Activated CD4-positive, alpha-beta T cell treated with anti-CD3 and anti-CD28 coated beads for 36 hours (primary cell): ENCODE measurements at regions not wholly inside any gene's neighbourhood (a gene's known extent, or its start where the extent isn't known, plus 50 kb on each side); places are given as distances from the start of the nearest gene placed in this dataset.

Experiments
- ATAC-seq: fragments of 200-7000 bp; cut with Tn5 transposase; one replicate; pipeline ENCODE4 v1.10.0; 2021; ENCODE audit warnings: mild to moderate bottlenecking, moderate library complexity
- CTCF ChIA-PET: fragments of 350-600 bp; sonication (Branson Sonifier 250); formaldehyde crosslinking; loops from one replicate; lab custom pipeline; 2021; ENCODE audit warnings: antibody characterized with exemption; lab: Charles Lee
- POLR2A ChIA-PET: fragments of 350-600 bp; sonication (Branson Sonifier 250); formaldehyde crosslinking; loops from one replicate; lab custom pipeline; 2021; ENCODE audit warnings: antibody characterized with exemption, inconsistent platforms; lab: Charles Lee
- DNase-seq: peaks from one replicate; pipeline ENCODE4 v3.0.0-alpha.2; 2020
- H3K27ac Mint-ChIP-seq: one replicate; pipeline ENCODE4 v1.8.0; 2021; ENCODE audit warnings: mixed read lengths
- H3K27me3 Mint-ChIP-seq: one replicate; pipeline ENCODE4 v1.8.0; 2021; ENCODE audit warnings: mixed read lengths
- H3K36me3 Mint-ChIP-seq: one replicate; pipeline ENCODE4 v1.8.0; 2021; ENCODE audit warnings: low read depth, mixed read lengths
- H3K4me1 Mint-ChIP-seq: one replicate; pipeline ENCODE4 v1.8.0; 2021; ENCODE audit warnings: mixed read lengths
- H3K4me3 Mint-ChIP-seq: one replicate; pipeline ENCODE4 v1.8.0; 2021; ENCODE audit warnings: mild to moderate bottlenecking, moderate library complexity, mixed read lengths
- H3K9me3 Mint-ChIP-seq: one replicate; pipeline ENCODE4 v1.8.0; 2021; ENCODE audit warnings: low read depth, mixed read lengths
- intact Hi-C, 2 experiments: fragments of 100-400 bp; cut with DNase I in 1 of 2; cut with micrococcal nuclease in 1 of 2; formaldehyde crosslinking; loops; one replicate each; pipeline versions ENCODE4 v1.14.2 to v1.15.1; 2022 to 2024; cut with DNase I, micrococcal nuclease

DNA sequence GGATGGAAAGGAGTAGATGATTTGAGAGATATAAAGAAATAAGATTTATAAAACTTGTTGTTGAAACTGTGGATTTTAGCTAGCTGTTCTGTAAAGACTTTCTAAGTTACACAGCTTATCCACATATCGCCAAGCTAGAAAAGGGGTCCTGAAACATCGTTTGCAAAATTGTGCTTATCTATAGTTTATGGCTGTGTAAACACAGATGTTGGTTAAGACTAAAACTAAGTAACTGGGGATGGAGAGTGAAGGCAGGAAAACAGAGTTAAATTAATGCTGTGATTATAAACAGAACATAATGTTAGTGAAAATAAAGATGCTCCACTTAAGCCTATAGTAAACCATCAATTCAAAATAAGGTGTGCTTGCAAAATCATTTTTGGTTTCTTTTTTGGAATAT, 311.3 kb upstream of the DDHD1 start:
- no peak for ATAC-seq
- intact Hi-C loops: no loop called here
- H3K27me3 Mint-ChIP-seq: peaks cover 3% of the 10 kb centered on the region
- no peaks in the 10 kb centered on the region for H3K36me3 Mint-ChIP-seq
- DNase-seq: no peak
- CTCF ChIA-PET: no interaction called here
- no peak overlapping the region for H3K4me3 Mint-ChIP-seq
- H3K27ac Mint-ChIP-seq: no peak overlapping the region
- H3K9me3 Mint-ChIP-seq: peaks cover 5% of the 10 kb centered on the region
- POLR2A ChIA-PET: no interaction called here
- H3K4me1 Mint-ChIP-seq: no peaks in the 10 kb centered on the region

DNA sequence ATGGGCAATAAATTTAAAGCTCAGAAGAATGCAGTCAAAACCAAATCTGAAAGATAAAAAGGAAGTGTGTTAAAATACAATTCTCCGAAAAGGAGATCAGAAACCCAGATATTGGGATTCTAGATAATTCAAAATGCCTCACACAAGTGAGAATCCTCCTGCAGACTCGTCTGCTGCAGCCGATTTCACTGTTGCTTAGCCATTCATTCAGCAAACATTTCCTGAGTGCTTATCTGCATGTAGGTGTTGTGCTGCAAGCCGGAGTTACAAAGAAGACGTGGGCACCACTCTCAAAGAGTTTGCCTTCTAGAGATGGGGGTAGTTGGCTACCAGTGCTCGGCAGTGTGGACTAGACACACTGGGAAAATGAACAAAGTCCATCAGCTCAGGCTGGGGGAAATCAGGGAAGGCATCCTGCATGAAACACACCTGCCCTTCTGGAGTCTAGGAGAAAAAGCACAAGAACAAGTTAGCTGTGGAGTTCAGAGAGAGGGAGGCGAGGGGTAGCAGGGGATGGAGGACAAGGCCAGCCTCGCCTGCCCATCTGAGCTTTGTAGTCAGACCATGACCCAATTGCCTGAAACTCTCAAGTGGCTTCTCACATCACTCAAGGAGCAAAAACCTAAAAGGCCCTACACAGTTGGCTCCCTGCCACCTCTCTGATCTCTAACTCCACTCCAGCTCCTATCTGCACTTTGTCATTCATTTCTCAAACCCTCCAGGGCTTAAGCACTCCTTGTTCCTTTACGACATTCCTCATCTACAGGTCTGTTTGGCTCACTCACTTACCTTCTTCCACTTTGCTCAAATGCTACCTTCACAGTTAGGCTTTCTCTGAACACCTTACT, 310.0 kb upstream of the DDHD1 start:
- Mint-ChIP-seq H3K27me3 (peaks cover 3% of the 10 kb centered on the region), H3K27ac (no peak overlapping the region), H3K4me1 (no peaks in the 10 kb centered on the region), H3K36me3 (no peaks in the 10 kb centered on the region), H3K9me3 (peaks cover 5% of the 10 kb centered on the region), H3K4me3 (no peak overlapping the region)
- intact Hi-C loops: no loop called here
- ChIA-PET POLR2A (no interaction called here), CTCF (interaction anchor here (0.6 kb wide), 1 partner anchor 261 kb away, joined by 3 read pairs; no protein-coding TSS in a partner anchor)
- ATAC-seq (no peak), DNase-seq (no peak)

DNA sequence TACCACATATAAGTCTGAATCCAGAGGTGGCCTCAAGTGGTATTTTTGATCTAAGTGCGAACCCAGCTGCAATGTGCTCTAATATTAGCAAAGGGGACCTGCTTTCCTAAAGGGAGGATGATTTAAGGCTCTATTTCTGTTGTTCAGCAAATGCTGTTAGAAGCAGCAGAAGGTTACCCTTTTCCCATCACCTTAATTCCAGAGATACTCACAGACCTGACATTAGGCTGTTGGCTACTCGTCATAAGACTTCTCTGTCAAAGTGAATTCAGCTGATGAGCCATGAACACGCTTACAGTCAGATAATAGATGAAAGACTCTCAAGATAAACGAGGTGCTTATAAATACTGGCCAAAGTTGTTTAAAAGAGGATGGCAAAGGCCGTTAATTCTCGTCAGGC, 308.7 kb upstream of the DDHD1 start:
- no peaks in the 10 kb centered on the region for H3K4me1 Mint-ChIP-seq
- intact Hi-C loops: no loop called here
- no peak for ATAC-seq

GRCh38 chr14:53460544-53460943, 307.4 kb upstream of the DDHD1 start:
- H3K9me3 Mint-ChIP-seq: peaks cover 5% of the 10 kb centered on the region

More for the DNA sequence above, 308.7 kb upstream of the DDHD1 start:
- no peak overlapping the region for H3K4me3 Mint-ChIP-seq
- DNase-seq: no peak
- ChIA-PET CTCF (no interaction called here), POLR2A (no interaction called here)
- no peaks in the 10 kb centered on the region for H3K36me3 Mint-ChIP-seq
- peaks cover 3% of the 10 kb centered on the region for H3K27me3 Mint-ChIP-seq
- no peak overlapping the region for H3K27ac Mint-ChIP-seq
- H3K9me3 Mint-ChIP-seq: peaks cover 5% of the 10 kb centered on the region

DNA sequence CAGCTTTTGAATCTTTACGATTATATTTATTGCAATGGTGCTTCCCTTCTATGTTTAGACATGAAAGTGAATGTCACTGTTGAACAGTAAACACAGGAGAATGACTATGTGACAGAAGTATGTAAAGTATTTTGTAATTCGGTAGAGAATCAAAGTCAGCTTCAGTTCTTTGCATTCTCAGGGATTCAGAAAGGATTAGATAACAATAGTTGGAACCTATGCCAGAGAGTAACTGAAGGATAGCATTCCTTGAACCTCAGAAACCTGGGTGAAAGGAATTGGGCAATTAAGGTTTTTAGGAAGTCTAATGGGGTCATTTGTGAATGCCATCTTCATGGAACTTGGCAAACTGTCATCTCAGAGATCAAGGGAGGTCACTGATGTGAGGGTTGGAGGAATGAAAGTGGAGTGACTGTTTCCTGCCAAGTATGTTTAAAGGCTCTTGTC, 305.3 kb upstream of the DDHD1 start:
- no peaks in the 10 kb centered on the region for H3K36me3 Mint-ChIP-seq
- no peak for ATAC-seq
- DNase-seq: no peak
- peaks cover 3% of the 10 kb centered on the region for H3K27me3 Mint-ChIP-seq
- intact Hi-C loops: no loop called here
- H3K4me1 Mint-ChIP-seq: no peaks in the 10 kb centered on the region
- POLR2A ChIA-PET: no interaction called here
- H3K27ac Mint-ChIP-seq: no peak overlapping the region
- H3K4me3 Mint-ChIP-seq: no peak overlapping the region
- CTCF ChIA-PET: no interaction called here
- no peaks in the 10 kb centered on the region for H3K9me3 Mint-ChIP-seq

More at GRCh38 chr14:53460544-53460943, 307.4 kb upstream of the DDHD1 start:
- no peak overlapping the region for H3K27ac Mint-ChIP-seq
- intact Hi-C loops: no loop called here
- ChIA-PET CTCF (no interaction called here), POLR2A (no interaction called here)
- no peak overlapping the region for H3K4me3 Mint-ChIP-seq
- H3K27me3 Mint-ChIP-seq: peaks cover 3% of the 10 kb centered on the region
- no peaks in the 10 kb centered on the region for H3K36me3 Mint-ChIP-seq
- H3K4me1 Mint-ChIP-seq: no peaks in the 10 kb centered on the region
- no peak for ATAC-seq
- DNase-seq: no peak

GRCh38 chr14:53456931-53457330, 303.8 kb upstream of the DDHD1 start:
- Mint-ChIP-seq H3K27ac (no peak overlapping the region), H3K9me3 (no peaks in the 10 kb centered on the region), H3K27me3 (peaks cover 3% of the 10 kb centered on the region), H3K4me3 (no peak overlapping the region), H3K4me1 (no peaks in the 10 kb centered on the region), H3K36me3 (no peaks in the 10 kb centered on the region)
- ATAC-seq: no peak
- intact Hi-C loops: no loop called here
- ChIA-PET POLR2A (no interaction called here), CTCF (no interaction called here)
- DNase-seq: no peak

DNA sequence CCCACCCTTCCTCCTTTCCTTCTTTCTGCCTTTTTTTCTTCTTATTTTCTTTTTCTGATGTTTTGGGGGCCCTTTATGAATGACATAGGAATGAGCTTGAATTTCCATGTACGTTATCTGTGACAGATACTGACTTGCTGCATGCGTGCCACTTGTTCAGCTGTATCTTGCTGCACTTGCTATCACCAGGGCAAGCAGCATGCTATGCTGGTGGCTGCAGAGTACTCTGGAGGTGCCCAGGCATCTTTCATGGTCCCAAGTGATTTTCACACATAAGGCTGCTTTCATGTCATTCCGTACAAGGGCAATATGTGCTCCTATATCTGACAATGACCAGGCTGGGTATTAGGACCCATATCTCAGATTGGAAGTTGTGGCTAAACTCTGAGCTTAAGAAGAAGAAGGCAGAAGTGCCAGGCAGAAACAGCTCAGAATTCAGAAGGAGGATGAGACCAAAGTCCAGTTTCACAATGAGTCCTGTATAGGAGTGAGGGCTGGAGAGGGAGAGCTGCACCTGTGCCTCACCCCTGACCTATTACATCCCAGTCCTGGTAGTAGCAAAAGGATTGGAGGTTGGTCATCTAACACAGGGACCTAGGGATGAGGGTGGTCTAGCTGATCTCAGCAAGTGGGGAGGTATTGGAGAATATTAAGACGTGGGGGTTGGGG, 299.0 kb upstream of the DDHD1 start:
- Mint-ChIP-seq H3K4me3 (no peak overlapping the region), H3K36me3 (no peaks in the 10 kb centered on the region), H3K9me3 (no peaks in the 10 kb centered on the region), H3K27me3 (peaks cover 5% of the 10 kb centered on the region), H3K4me1 (no peaks in the 10 kb centered on the region), H3K27ac (no peak overlapping the region)
- ATAC-seq (no peak), DNase-seq (no peak)
- intact Hi-C loops: no loop called here
- CTCF ChIA-PET: interaction anchor here (0.6 kb wide), 1 partner anchor 1008 kb away, joined by 3 read pairs; no protein-coding TSS in a partner anchor
- POLR2A ChIA-PET: no interaction called here

- no peak overlapping the region for H3K4me3 Mint-ChIP-seq
- H3K36me3 Mint-ChIP-seq: no peaks in the 10 kb centered on the region
- H3K4me1 Mint-ChIP-seq: no peaks in the 10 kb centered on the region
- intact Hi-C loops: no loop called here
- ChIA-PET POLR2A (no interaction called here), CTCF (no interaction called here)
- no peak overlapping the region for H3K27ac Mint-ChIP-seq
- DNase-seq (no peak), ATAC-seq (no peak)
- H3K9me3 Mint-ChIP-seq: no peaks in the 10 kb centered on the region
- peaks cover 5% of the 10 kb centered on the region for H3K27me3 Mint-ChIP-seq
Measured at GRCh38 chr14:53450871-53451270, 297.7 kb upstream of the DDHD1 start.

DNA sequence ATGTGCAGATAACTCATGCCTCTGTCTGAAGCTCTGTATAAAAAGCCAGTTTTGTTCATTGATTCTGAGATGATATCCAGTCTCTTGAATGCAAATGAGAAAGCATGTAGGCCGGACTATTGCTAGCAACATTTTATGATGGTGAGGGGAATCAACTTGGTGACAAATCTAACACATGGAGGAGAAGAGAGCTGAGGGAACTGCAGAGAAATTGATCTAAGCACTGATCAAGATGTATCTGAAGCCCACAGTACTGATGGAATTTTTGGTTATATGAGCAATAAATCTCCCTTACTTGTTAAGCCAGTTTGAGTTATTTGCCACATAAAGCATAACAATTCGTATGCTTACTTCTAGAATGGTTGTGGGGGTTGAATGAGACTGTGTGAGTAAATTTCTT, 295.6 kb upstream of the DDHD1 start:
- no peaks in the 10 kb centered on the region for H3K36me3 Mint-ChIP-seq
- intact Hi-C loops: no loop called here
- POLR2A ChIA-PET: no interaction called here
- H3K4me1 Mint-ChIP-seq: no peaks in the 10 kb centered on the region
- H3K27me3 Mint-ChIP-seq: peaks cover 5% of the 10 kb centered on the region
- H3K9me3 Mint-ChIP-seq: no peaks in the 10 kb centered on the region
- no peak for DNase-seq
- no peak for ATAC-seq
- H3K27ac Mint-ChIP-seq: no peak overlapping the region
- CTCF ChIA-PET: no interaction called here
- H3K4me3 Mint-ChIP-seq: no peak overlapping the region

DNA sequence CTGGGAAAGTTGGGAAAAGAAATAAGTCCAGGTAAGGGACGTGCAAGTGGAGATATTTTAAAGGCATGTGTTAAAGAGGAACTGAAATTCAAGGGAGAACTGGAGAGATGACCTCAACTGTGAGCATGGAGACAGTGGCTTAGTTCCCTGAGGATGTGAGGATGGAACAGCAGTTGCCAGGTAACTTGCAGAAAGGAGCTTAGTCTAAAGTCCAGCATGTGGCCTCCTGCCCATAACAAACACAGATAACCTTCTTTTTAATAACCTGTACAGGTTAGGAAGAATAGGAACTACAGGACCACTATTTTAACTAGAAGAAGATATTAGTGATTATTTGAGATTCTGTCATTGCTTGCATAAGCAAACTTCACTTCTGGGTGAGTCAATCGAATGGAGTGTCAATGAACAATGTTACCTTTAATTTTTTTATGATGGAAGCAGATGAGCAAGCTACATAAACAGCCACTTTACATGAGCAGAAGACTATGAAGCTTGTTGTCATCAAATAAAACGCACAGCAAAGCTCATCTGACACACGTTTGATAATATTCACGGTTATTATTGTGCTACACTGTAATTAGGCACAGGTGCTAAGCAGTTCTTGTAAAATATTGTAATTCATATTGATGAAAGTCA, 291.7 kb upstream of the DDHD1 start:
- H3K4me1 Mint-ChIP-seq: no peaks in the 10 kb centered on the region
- ChIA-PET CTCF (no interaction called here), POLR2A (no interaction called here)
- H3K36me3 Mint-ChIP-seq: no peaks in the 10 kb centered on the region
- ATAC-seq: no peak
- intact Hi-C loops: no loop called here
- no peak for DNase-seq
- H3K27me3 Mint-ChIP-seq: peaks cover 5% of the 10 kb centered on the region
- H3K4me3 Mint-ChIP-seq: no peak overlapping the region
- no peak overlapping the region for H3K27ac Mint-ChIP-seq
- peaks cover 2% of the 10 kb centered on the region for H3K9me3 Mint-ChIP-seq

- no peak overlapping the region for H3K4me3 Mint-ChIP-seq
- peaks cover 4% of the 10 kb centered on the region for H3K9me3 Mint-ChIP-seq
- ChIA-PET CTCF (no interaction called here), POLR2A (no interaction called here)
- peaks cover 2% of the 10 kb centered on the region for H3K27me3 Mint-ChIP-seq
- H3K36me3 Mint-ChIP-seq: no peaks in the 10 kb centered on the region
- DNase-seq: no peak
- intact Hi-C loops: no loop called here
- H3K27ac Mint-ChIP-seq: no peak overlapping the region
- no peaks in the 10 kb centered on the region for H3K4me1 Mint-ChIP-seq
- no peak for ATAC-seq
Measured at GRCh38 chr14:53441789-53442188, 288.7 kb upstream of the DDHD1 start.
